Spleen (tissue), 3 donors: ENCODE measurements at regions not wholly inside any gene's neighbourhood (a gene's known extent, or its start where the extent isn't known, plus 50 kb on each side); places are given as distances from the start of the nearest gene placed in this dataset.
"Not testable (repeated sequence)": the region's sequence is repeated elsewhere in the genome, so short reads cannot be mapped to it uniquely, and the experiment has no call there.

ENCODE experiments used
- POLR2A ChIP-seq, 3 donors: fragments of 450-650 bp; IDR thresholded peaks; one replicate each; pipeline ENCODE4 v1.5.1; 2017; ENCODE audit warnings: antibody characterized with exemption in 3 of 3, mild to moderate bottlenecking in 1 of 3
- POLR2AphosphoS5 ChIP-seq, 3 donors: sonication (generic); formaldehyde crosslinking; IDR thresholded peaks; one replicate each; pipeline ENCODE4 v1.5.1; 2017; ENCODE audit warnings: antibody characterized with exemption in 3 of 3

DNA sequence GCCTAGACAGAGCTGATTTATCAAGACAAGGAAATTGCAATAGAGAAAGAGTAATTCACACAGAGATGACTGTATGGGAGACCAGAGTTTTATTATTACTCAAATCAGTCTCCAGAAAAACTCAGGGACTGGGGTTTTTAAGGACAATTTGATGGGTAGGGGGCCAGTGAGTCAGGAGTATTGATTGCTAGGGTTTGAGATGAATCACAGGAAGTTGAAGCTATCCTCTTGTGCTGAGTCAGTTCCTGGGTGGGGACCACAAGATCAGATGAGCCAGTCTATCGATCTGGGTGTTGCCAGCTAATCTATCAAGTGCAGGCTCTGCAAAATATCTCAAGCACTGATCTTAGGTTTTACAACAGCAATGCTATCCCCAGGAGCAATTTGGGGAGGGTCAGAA, 87.4 kb upstream of the TGIF2LY start:
- not testable (repeated sequence) for TF ChIP-seq POLR2AphosphoS5, POLR2A (IDR thresholded peaks at IDR 0.05)
